ENCODE measurements at regions not wholly inside any gene's neighbourhood (a gene's known extent, or its start where the extent isn't known, plus 50 kb on each side); places are given as distances from the start of the nearest gene placed in this dataset.

- TF ChIP-seq POLR2A (IDR thresholded peaks at IDR 0.05) = no peak
- TF ChIP-seq, protein P1, sequence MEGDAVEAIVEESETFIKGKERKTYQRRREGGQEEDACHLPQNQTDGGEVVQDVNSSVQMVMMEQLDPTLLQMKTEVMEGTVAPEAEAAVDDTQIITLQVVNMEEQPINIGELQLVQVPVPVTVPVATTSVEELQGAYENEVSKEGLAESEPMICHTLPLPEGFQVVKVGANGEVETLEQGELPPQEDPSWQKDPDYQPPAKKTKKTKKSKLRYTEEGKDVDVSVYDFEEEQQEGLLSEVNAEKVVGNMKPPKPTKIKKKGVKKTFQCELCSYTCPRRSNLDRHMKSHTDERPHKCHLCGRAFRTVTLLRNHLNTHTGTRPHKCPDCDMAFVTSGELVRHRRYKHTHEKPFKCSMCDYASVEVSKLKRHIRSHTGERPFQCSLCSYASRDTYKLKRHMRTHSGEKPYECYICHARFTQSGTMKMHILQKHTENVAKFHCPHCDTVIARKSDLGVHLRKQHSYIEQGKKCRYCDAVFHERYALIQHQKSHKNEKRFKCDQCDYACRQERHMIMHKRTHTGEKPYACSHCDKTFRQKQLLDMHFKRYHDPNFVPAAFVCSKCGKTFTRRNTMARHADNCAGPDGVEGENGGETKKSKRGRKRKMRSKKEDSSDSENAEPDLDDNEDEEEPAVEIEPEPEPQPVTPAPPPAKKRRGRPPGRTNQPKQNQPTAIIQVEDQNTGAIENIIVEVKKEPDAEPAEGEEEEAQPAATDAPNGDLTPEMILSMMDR (IDR thresholded peaks at IDR 0.05) = no peak
- no peak for DNase-seq
- intact Hi-C loops (cut with DNase I; ENCODE audit: low total_unique reads) = no loop called here
Observed at GRCh38 chr2:145728511-145728910, 1208.6 kb upstream of the ZEB2 start.

DNA sequence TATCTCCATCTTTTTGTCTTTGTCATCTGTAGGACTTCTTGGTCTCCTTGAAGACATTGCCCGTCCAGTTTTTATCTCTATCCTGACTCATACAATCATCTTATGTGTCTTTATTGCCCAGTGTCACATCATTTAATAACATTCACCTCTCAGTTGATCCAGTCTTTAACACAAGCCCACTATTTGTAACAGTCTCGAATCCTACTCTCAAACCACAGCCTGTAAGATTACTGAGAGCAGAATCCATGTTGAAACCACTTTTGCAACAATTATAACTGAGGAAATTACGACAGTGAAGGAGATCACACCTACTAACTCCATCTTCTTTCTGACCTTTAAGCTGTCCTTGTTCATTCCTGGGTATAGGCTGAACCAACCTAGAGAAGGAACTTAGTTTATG lies 1206.0 kb upstream of the ZEB2 start:
- Histone ChIP-seq H3K27me3 (no peaks in the 10 kb centered on the region), H3K4me1 (no peaks in the 10 kb centered on the region), H3K4me3 (no peak overlapping the region), H3K27ac (no peak overlapping the region), H3K9me3 (no peaks in the 10 kb centered on the region), H3K36me3 (no peaks in the 10 kb centered on the region)
- no peak for DNase-seq
- no peak for TF ChIP-seq POLR2A (IDR thresholded peaks at IDR 0.05)
- TF ChIP-seq, protein P1 (IDR thresholded peaks at IDR 0.05) = no peak
- intact Hi-C loops (cut with DNase I; ENCODE audit: low total_unique reads) = no loop called here

More at GRCh38 chr2:145728511-145728910, 1208.6 kb upstream of the ZEB2 start:
- Histone ChIP-seq H3K36me3 (no peaks in the 10 kb centered on the region), H3K27me3 (no peaks in the 10 kb centered on the region), H3K4me3 (no peak overlapping the region), H3K9me3 (no peaks in the 10 kb centered on the region), H3K4me1 (no peaks in the 10 kb centered on the region), H3K27ac (no peak overlapping the region)

DNA sequence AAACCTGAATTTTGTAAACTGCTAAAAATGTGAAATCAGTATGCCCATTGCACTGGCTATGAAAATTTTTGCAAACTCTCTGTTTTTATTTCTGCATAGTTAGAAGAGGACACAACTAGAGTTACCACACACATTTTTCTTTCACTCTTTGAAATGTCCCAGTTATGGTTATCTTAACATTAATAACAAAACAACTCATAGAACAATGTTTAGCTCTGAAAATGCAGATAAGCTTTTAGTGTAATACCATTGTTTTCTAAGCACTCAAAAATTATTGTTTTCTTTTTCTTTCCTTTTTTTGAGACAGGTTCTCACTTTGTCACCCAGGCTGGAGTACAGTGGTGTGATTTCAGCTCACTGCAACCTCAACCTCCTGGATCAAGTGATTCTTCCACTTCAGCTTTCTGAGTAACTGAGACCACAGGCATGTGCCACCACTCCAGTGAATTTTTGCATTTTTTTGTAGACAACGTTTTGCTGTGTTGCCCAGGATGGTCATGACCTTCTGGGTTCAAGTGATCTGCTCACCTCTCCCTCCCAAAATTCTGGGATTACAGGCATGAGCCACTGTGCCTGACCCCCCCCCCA lies 1204.5 kb upstream of the ZEB2 start:
- Histone ChIP-seq H3K4me3 (no peak overlapping the region), H3K4me1 (no peaks in the 10 kb centered on the region), H3K27me3 (no peaks in the 10 kb centered on the region), H3K9me3 (no peaks in the 10 kb centered on the region), H3K27ac (no peak overlapping the region), H3K36me3 (no peaks in the 10 kb centered on the region)
- intact Hi-C loops (cut with DNase I; ENCODE audit: low total_unique reads) = no loop called here
- no peak for DNase-seq
- no peak for TF ChIP-seq POLR2A (IDR thresholded peaks at IDR 0.05)
- TF ChIP-seq, protein P1 (IDR thresholded peaks at IDR 0.05) = no peak

GRCh38 chr2:145723872-145724271 lies 1204.0 kb upstream of the ZEB2 start:
- no peaks in the 10 kb centered on the region for H3K36me3 ChIP-seq
- intact Hi-C loops (cut with DNase I; ENCODE audit: low total_unique reads) = no loop called here
- H3K27ac ChIP-seq = no peak overlapping the region
- DNase-seq = no peak
- H3K9me3 ChIP-seq = no peaks in the 10 kb centered on the region
- TF ChIP-seq POLR2A (IDR thresholded peaks at IDR 0.05) = no peak
- TF ChIP-seq, protein P1 (IDR thresholded peaks at IDR 0.05) = no peak
- H3K4me3 ChIP-seq = no peak overlapping the region
- no peaks in the 10 kb centered on the region for H3K27me3 ChIP-seq
- no peaks in the 10 kb centered on the region for H3K4me1 ChIP-seq

- DNase-seq = no peak
- no peak overlapping the region for H3K27ac ChIP-seq
- no peaks in the 10 kb centered on the region for H3K4me1 ChIP-seq
- no peak overlapping the region for H3K4me3 ChIP-seq
- H3K9me3 ChIP-seq = no peaks in the 10 kb centered on the region
- intact Hi-C loops (cut with DNase I; ENCODE audit: low total_unique reads) = no loop called here
- H3K36me3 ChIP-seq = no peaks in the 10 kb centered on the region
- TF ChIP-seq, protein P1 (IDR thresholded peaks at IDR 0.05) = no peak
- no peak for TF ChIP-seq POLR2A (IDR thresholded peaks at IDR 0.05)
- H3K27me3 ChIP-seq = no peaks in the 10 kb centered on the region
Observed at GRCh38 chr2:145721681-145722080, 1201.8 kb upstream of the ZEB2 start.

Data from uterus (tissue), 3 donors.